HG02642 (cell line): ENCODE measurements at regions not wholly inside any gene's neighbourhood (a gene's known extent, or its start where the extent isn't known, plus 50 kb on each side); places are given as distances from the start of the nearest gene placed in this dataset.

ENCODE experiments used
- ATAC-seq: cut with Tn5 transposase; IDR thresholded peaks from one replicate; pipeline ENCODE4 v1.9.1; 2021; ENCODE audit warnings: mild to moderate bottlenecking; ENCODE audit not compliant: unreplicated experiment, poor library complexity

GRCh38 chr4:179927473-179927872 lies 2315.7 kb upstream of the TENM3 start:
- ATAC-seq = no peak

- no peak for ATAC-seq
These were observed 2301.3 kb upstream of the TENM3 start for GRCh38 chr4:179941911-179942310.

- no peak for ATAC-seq
These were observed 2266.4 kb upstream of the TENM3 start for GRCh38 chr4:179976777-179977176.

GRCh38 chr4:179977378-179977777 lies 2265.8 kb upstream of the TENM3 start:
- no peak for ATAC-seq

DNA sequence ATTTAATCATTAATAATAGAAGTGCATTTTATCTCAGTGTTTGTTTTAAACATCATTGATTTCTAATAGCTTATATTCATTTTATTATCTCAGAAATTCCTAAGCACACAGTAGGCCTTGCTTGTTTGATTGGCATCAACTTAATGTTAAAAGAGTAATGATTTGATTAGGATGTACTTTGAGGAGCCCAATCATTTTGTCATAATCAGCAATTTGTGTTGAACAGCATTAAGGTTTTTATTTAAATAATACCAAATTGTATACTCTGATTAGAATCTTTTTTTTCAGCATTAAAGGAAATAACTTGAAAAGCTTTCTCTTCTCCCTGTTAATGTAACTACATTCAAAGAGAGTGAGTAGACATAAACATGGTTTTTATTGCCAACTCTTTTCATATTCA lies 2262.0 kb upstream of the TENM3 start:
- ATAC-seq = no peak

DNA sequence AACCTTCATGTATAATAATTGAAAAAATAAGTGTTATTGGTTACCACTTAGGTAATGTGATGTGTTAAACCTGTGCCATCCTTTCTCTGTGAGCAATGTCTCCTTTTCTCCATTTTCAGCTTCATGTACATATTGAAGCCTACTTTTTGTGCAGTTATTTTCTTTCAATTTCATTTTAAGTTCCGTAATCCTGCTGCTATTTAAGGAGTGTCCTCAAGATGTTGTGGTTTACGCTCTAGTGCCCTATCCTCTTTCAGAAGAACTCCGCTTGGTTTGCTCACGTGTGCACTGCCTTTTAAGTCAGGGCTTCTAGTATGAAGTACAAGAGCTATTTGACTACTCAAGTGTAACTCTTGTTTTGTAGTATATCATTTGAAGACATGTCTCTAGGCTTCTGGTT lies 2253.2 kb upstream of the TENM3 start:
- ATAC-seq = peak; percentile 100

DNA sequence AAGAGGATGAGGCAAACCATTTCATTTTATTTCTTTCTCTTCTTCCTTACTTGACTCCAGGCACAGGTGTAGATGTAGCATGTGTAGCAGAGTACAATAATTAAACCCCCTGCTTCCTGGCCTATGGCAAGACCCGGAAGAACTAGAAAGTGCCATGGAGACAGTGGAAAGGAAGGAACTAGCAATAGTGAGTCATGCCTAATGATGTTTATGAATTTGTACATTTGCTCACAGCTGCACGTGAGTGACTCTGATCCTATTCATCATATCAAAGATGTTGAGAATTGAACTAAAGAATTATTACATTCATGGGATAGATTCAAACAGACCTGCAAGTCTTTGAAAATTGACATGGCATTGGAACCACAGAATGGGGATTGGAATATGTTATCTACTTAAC lies 2233.9 kb upstream of the TENM3 start:
- no peak for ATAC-seq

DNA sequence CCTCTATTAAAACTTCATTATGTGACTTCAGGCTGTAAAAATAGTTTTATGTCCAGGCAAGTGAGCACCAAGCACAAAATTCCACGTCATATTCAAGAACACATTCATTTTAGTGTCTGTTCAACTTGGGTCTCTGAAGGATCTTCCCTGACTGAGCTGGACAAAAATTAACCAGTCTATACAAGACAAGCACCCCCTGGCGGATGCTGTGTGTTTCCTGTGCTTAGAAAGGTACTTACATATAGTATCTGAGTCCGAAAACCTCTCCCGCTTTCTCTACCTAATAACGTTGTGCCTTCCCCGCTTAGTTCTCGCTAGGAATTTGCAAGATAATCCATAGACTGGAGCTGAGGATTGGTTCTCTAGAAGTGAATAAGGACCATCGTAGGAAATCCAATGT lies 2214.5 kb upstream of the TENM3 start:
- peak; percentile 64 for ATAC-seq

DNA sequence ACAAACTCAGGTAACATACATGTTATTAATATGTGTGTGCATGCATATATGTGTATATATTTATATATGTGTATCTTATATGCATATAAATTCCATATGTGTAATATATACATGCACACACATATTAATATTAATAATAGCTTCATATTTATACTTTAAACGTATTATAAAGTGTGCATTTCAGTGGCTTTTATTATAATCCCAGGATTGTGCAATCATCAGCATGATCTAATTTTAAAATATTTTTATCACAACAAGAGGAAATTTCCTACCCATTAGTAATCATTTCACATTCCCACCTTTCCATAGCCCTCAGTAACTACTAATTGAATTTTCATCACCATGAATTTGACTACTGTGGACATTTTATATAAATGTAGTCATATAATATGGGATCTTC lies 2211.9 kb upstream of the TENM3 start:
- ATAC-seq = no peak

GRCh38 chr4:180041576-180041975 lies 2201.6 kb upstream of the TENM3 start:
- no peak for ATAC-seq

- ATAC-seq = no peak
These were observed 2190.6 kb upstream of the TENM3 start for GRCh38 chr4:180052629-180053028.

- no peak for ATAC-seq
These were observed 2188.9 kb upstream of the TENM3 start for GRCh38 chr4:180054291-180054690.

- no peak for ATAC-seq
These were observed 2185.9 kb upstream of the TENM3 start for GRCh38 chr4:180057299-180057721.

DNA sequence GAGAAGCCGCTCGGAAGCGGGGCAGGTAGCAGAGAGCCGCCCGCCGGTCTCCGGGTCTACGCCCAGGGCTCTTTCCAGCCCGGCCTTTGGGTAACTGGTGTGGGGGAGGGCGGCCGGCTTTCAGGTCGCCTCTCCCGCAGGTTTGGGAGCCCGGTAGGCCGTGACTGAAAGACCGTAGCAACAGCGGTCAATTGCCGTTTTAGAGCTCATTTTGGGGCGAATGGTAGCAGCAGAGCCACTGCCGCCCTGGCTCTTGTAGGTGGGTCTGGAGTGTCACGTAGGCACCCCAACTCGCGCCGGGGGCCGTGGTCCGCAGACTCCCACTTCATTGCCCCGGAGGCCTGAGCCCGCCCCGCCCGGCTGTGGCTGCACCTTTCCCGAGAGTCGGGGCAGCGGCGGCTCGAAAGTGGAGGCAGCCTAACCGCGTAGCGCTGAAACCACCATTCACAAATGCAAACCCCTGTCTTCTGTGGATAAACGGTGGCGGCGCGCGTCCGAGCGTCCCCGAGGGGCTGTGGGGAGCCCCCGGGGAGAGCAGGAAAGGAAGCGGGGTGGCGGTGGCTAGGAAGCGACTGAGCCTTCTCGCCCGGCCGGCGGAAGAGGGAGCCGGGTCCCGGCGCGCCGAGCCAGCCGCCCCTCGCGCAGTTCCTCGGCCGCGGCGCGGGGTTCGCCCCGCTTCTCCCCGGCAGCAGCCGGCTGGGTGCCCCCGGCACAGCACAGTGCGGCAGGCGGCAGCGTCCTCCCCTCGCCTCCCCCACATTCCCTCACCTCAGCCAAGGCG lies 2185.1 kb upstream of the TENM3 start:
- peak; percentile 72 for ATAC-seq

DNA sequence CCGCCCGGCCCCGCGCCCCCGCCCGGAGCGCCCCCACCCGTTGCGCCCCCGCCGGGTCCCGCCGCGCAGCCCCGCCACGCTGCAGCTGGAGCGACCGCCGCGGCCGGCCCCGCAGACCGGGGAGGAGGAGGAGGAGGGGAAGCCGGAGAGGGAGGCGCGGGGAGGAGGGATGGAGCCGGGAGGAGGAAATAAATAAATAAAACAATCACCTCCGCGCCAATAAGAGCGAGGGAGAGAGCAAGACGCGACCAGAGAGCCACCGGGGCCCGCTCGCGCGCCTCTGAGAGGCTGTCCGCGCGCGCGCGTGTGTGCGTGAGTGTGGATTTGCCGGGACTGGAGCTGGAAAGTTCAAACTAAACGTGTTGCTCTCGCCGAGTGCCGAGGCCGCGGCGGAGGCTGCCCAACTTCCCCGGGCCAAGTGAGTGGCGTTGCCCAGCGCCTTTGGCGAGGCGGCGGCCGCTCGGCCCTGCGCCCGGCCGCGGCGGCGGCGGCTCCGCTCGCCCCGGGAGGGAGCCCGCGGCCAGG lies 2184.4 kb upstream of the TENM3 start:
- ATAC-seq = peak; percentile 28

- ATAC-seq = no peak
These were observed 2183.9 kb upstream of the TENM3 start for GRCh38 chr4:180059216-180059881.

GRCh38 chr4:180060159-180060889 lies 2182.9 kb upstream of the TENM3 start:
- ATAC-seq = no peak

DNA sequence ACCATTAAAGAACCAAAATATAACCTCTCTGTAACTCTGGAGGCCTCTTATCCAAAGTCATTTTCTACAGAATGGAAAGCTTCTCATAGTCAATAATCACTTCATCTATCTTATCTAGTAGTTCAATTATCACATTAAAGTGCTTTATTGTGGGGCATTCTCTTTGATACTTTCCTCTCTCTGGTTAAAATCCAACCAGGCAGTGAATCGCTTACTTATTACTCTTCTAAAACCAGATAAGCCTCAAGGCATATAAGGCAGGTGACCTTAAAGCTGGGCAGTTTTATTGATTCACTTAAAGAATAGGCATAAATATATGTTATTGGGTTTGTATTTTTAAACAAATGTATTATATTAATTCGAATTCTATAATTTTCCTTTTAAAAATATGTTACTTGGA lies 2162.1 kb upstream of the TENM3 start:
- ATAC-seq = no peak

- no peak for ATAC-seq
These were observed 2158.6 kb upstream of the TENM3 start for GRCh38 chr4:180084561-180084960.

DNA sequence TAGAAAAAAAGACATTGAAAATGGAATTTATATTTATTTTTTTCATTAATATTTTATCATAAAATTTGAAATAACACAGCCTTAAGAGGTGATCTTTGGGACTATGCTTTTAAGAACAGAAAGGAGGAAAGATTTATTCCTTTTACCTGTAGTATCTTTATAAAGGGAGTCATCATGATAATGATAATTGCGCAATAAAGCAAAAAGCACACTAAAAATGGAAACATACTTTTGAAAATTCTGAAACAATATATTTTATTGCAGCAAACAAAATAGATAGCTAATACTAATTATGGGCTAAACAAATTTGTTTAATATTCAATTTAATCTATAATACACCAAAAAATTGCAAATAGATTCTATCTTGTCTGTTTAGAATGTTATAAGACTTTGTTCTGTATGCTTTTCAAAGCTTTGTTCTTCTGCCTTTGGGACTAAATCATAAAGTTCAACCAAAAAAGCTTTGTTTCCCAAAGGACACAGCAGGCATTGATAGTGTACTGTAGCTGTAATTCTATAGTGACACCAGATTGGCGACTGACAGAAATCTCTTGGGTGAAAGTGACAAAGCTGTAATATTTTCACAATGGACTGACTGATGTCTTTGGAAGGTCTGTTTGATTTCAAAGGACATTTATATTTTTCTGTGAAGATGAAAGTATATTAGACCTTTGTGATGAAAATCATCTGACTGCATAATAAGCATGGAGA lies 2156.6 kb upstream of the TENM3 start:
- ATAC-seq = no peak
